PC-3 (cell line): ENCODE measurements at regions not wholly inside any gene's neighbourhood (a gene's known extent, or its start where the extent isn't known, plus 50 kb on each side); places are given as distances from the start of the nearest gene placed in this dataset.
A peak's percentile ranks its signal among the peaks of the same experiment; 100 is the strongest.

Experiments
- ATAC-seq: fragments of 200-7000 bp; cut with Tn5 transposase; 2 replicates; pipeline ENCODE4 v1.9.1; 2020; ENCODE audit warnings: mild to moderate bottlenecking, moderate library complexity
- BruUV-seq: library from RNA; stranded (reverse); fragments of 400-500 nt; replicated peaks from 2 replicates; lab custom pipeline; 2021; lab: Mats Ljungman, UMichigan
- CTCF ChIA-PET: fragments of 300-600 bp; sonication (Branson Sonifier 250); formaldehyde crosslinking; loops from one replicate; lab custom pipeline; 2022; ENCODE audit warnings: antibody characterized with exemption; lab: Charles Lee
- POLR2A ChIA-PET: fragments of 300-600 bp; sonication (Branson Sonifier 250); formaldehyde crosslinking; loops from one replicate; lab custom pipeline; 2022; ENCODE audit warnings: antibody characterized with exemption; ENCODE audit not compliant: unreplicated experiment; lab: Charles Lee
- DNase-seq: peaks from one replicate; pipeline ENCODE4 v3.0.0-alpha.2; 2015
- H2AFZ ChIP-seq: fragments of 300-600 bp; sonication (generic); 2 replicates; pipeline ENCODE4 v1.6.0; 2016; ENCODE audit warnings: antibody characterized with exemption, low read length
- H3F3A ChIP-seq: fragments of 300-600 bp; sonication (generic); one replicate; pipeline ENCODE4 v1.6.0; 2017; ENCODE audit warnings: antibody characterized with exemption, low read length, control low read depth, mild to moderate bottlenecking; ENCODE audit not compliant: unreplicated experiment
- H3K27ac ChIP-seq: fragments of 300-600 bp; sonication (generic); 2 replicates; pipeline ENCODE4 v1.5.1; 2016; ENCODE audit warnings: mild to moderate bottlenecking, low read length
- H3K27me3 ChIP-seq: fragments of 300-600 bp; sonication (generic); 2 replicates; pipeline ENCODE4 v1.6.1; 2016; ENCODE audit warnings: low read length, mixed read lengths
- H3K36me3 ChIP-seq: fragments of 300-600 bp; sonication (generic); 2 replicates; pipeline ENCODE4 v1.6.1; 2016; ENCODE audit warnings: low read depth, mixed run types, low read length, mixed read lengths
- H3K4me1 ChIP-seq: fragments of 300-600 bp; sonication (generic); 2 replicates; pipeline ENCODE4 v1.5.1; 2016; ENCODE audit warnings: low read length; ENCODE audit not compliant: insufficient read depth
- H3K4me2 ChIP-seq: fragments of 300-600 bp; sonication (generic); 2 replicates; pipeline ENCODE4 v1.6.0; 2016; ENCODE audit warnings: low read length
- H3K4me3 ChIP-seq: fragments of 300-600 bp; sonication (generic); 2 replicates; pipeline ENCODE4 v1.5.1; 2016; ENCODE audit warnings: mild to moderate bottlenecking, low read length, mixed read lengths
- H3K79me2 ChIP-seq: fragments of 300-600 bp; sonication (generic); 2 replicates; pipeline ENCODE4 v1.6.1; 2017; ENCODE audit warnings: low read length, mixed read lengths
- H3K9ac ChIP-seq: fragments of 300-600 bp; sonication (generic); 2 replicates; pipeline ENCODE4 v1.6.0; 2016; ENCODE audit warnings: mild to moderate bottlenecking, low read length
- H3K9me2 ChIP-seq: fragments of 300-600 bp; sonication (generic); replicated peaks from 2 replicates; pipeline ENCODE4 v1.6.1; 2016; ENCODE audit warnings: mixed run types, low read length, mixed read lengths
- H3K9me3 ChIP-seq: fragments of 300-600 bp; sonication (generic); 2 replicates; pipeline ENCODE4 v1.6.1; 2016; ENCODE audit warnings: low read length, mixed read lengths
- H4K20me1 ChIP-seq: fragments of 300-600 bp; sonication (generic); 2 replicates; pipeline ENCODE4 v1.6.1; 2016; ENCODE audit warnings: low read length, mixed read lengths
- EZH2 ChIP-seq: fragments of 300-600 bp; sonication (generic); IDR thresholded peaks from one replicate; pipeline ENCODE4 v1.6.1; 2017; ENCODE audit warnings: antibody characterized with exemption, mild to moderate bottlenecking, low read length; ENCODE audit not compliant: unreplicated experiment
- EZH2phosphoT487 ChIP-seq: fragments of 300-600 bp; sonication (generic); IDR thresholded peaks from 2 replicates; pipeline ENCODE4 v1.6.1; 2018; ENCODE audit warnings: mild to moderate bottlenecking, antibody characterized with exemption, low read length, borderline replicate concordance
- intact Hi-C: fragments of 100-400 bp; cut with micrococcal nuclease; formaldehyde crosslinking; loops from 2 replicates; pipeline ENCODE4 v1.9.0; 2023
- TF ChIP-seq, protein P1 (sequence below): fragments of 300-600 bp; sonication (generic); conservative IDR thresholded peaks from 2 replicates; pipeline ENCODE4 v1.5.1; 2017; ENCODE audit warnings: antibody characterized with exemption, low read depth, mild to moderate bottlenecking, low read length

DNA sequence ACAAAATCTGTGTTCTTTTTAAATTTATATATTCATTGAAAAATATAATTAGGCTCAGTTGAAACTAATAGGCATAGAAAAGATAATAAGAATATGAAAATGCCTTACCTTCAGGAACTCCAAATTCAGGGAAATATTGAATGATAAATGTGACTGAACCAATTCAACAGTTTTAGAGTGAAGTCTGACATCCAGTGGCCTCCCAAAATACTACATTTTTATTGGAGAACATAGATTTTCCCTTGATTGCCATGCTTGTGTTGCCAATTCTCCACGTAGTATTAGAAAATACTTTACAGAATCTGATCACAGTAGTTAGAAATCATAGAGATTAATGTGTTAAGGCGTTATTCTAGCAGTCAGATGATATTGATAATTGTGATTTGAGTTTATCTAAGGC is 1246.7 kb downstream of the GATA3 start:
- Histone ChIP-seq H3K27me3 (peaks cover 11% of the 10 kb centered on the region), H4K20me1 (no peaks in the 10 kb centered on the region), H3K9me2 (no peaks in the 10 kb centered on the region), H3K4me2 (no peak overlapping the region), H3K9ac (no peak overlapping the region), H3K9me3 (no peaks in the 10 kb centered on the region), H3K4me1 (no peaks in the 10 kb centered on the region), H3K36me3 (no peaks in the 10 kb centered on the region), H3K79me2 (no peaks in the 10 kb centered on the region), H3K27ac (no peak overlapping the region), H3K4me3 (no peak overlapping the region), H3F3A (no peaks in the 10 kb centered on the region), H2AFZ (no peak overlapping the region)
- ChIA-PET CTCF (no interaction called here), POLR2A (no interaction called here)
- BruUV-seq: no TSS peak
- intact Hi-C loops: loop anchor here (5.0 to 10.0 kb wide), 2 partner anchors 1429 to 1616 kb away; no protein-coding TSS in a partner anchor
- peak; percentile 28 for DNase-seq
- no peak for TF ChIP-seq EZH2phosphoT487
- TF ChIP-seq, protein P1, sequence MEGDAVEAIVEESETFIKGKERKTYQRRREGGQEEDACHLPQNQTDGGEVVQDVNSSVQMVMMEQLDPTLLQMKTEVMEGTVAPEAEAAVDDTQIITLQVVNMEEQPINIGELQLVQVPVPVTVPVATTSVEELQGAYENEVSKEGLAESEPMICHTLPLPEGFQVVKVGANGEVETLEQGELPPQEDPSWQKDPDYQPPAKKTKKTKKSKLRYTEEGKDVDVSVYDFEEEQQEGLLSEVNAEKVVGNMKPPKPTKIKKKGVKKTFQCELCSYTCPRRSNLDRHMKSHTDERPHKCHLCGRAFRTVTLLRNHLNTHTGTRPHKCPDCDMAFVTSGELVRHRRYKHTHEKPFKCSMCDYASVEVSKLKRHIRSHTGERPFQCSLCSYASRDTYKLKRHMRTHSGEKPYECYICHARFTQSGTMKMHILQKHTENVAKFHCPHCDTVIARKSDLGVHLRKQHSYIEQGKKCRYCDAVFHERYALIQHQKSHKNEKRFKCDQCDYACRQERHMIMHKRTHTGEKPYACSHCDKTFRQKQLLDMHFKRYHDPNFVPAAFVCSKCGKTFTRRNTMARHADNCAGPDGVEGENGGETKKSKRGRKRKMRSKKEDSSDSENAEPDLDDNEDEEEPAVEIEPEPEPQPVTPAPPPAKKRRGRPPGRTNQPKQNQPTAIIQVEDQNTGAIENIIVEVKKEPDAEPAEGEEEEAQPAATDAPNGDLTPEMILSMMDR: peak; percentile 39; the same call in 1 of the 2 replicates
- no peak for TF ChIP-seq EZH2
- no peak for ATAC-seq

DNA sequence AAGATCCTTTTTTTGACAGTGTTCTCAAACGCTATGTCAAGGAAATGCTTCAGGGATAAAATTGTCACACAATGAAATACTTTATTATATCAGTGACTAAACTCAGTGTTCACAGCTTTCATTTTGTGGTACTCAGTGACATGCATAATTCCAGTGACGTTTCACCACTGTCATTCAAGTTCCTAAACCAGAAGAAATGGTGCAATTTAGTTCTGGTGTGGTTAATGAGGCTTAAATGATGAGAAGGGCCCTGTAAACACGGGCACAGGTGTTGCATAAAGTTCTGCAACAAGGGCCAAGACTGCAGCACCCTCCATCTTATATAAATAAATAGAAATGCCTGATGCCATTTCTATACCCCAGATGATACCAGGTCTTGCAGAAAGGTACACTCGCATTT is 1247.1 kb downstream of the GATA3 start:
- H3K36me3 ChIP-seq: no peaks in the 10 kb centered on the region
- H3K27me3 ChIP-seq: peaks cover 11% of the 10 kb centered on the region
- H3K4me2 ChIP-seq: no peak overlapping the region
- H3K27ac ChIP-seq: no peak overlapping the region
- H3K79me2 ChIP-seq: no peaks in the 10 kb centered on the region
- CTCF ChIA-PET: no interaction called here
- H3K4me3 ChIP-seq: no peak overlapping the region
- no peak overlapping the region for H2AFZ ChIP-seq
- BruUV-seq: no TSS peak
- POLR2A ChIA-PET: no interaction called here
- no peak for TF ChIP-seq EZH2phosphoT487
- TF ChIP-seq EZH2: no peak
- TF ChIP-seq, protein P1: no peak
- H3F3A ChIP-seq: no peaks in the 10 kb centered on the region
- ATAC-seq (no peak), DNase-seq (no peak)
- no peaks in the 10 kb centered on the region for H4K20me1 ChIP-seq
- no peaks in the 10 kb centered on the region for H3K4me1 ChIP-seq
- intact Hi-C loops: loop anchor here (5.0 to 10.0 kb wide), 2 partner anchors 1429 to 1617 kb away; no protein-coding TSS in a partner anchor
- no peaks in the 10 kb centered on the region for H3K9me2 ChIP-seq
- H3K9ac ChIP-seq: no peak overlapping the region
- no peaks in the 10 kb centered on the region for H3K9me3 ChIP-seq

DNA sequence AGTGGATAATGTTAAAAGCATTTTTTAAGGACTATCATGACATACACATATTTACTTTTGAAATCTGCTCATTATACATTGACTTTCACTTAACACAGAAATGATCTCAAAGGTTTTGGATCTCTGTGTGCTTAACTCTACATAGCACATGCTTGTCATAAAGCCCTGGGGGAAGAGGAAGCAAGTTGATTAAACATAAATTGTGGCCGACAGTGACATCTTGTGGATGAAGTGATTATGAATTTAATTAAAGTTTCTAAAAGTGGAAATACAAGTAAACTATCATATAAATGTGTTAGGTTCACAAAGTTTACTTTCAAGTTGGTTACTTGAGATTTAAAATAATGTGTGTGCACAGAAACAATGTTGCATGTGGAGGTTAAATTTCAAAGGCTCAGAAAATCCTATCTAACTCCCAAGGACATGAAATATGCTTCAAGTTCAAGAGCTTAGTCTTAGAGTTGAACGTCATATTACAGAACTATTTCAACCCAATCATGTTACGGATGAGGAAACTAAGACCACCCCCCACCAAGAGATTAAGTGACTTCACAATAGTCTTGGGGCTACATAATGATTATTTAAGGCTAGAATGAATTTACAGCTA is 1247.8 kb downstream of the GATA3 start:
- Histone ChIP-seq H3K4me2 (no peak overlapping the region), H2AFZ (no peak overlapping the region), H3K4me3 (no peak overlapping the region), H3K9me2 (no peaks in the 10 kb centered on the region), H3K9ac (no peak overlapping the region), H3K36me3 (no peaks in the 10 kb centered on the region), H4K20me1 (no peaks in the 10 kb centered on the region), H3K4me1 (no peaks in the 10 kb centered on the region), H3F3A (no peaks in the 10 kb centered on the region), H3K27me3 (peaks cover 11% of the 10 kb centered on the region), H3K9me3 (no peaks in the 10 kb centered on the region), H3K79me2 (no peaks in the 10 kb centered on the region), H3K27ac (no peak overlapping the region)
- intact Hi-C loops: loop anchor here (1.0 to 10.0 kb wide), 4 partner anchors 1430 to 1777 kb away; no protein-coding TSS in a partner anchor
- peak; percentile 63 for DNase-seq
- no TSS peak for BruUV-seq
- ATAC-seq: no peak
- no peak for TF ChIP-seq EZH2
- TF ChIP-seq, protein P1: peak; percentile 51
- POLR2A ChIA-PET: no interaction called here
- CTCF ChIA-PET: interaction anchor here (1.0 kb wide), 1 partner anchor 1777 kb away, joined by 6 read pairs; no protein-coding TSS in a partner anchor
